Kidney (tissue), 13 donors: ENCODE measurements at regions not wholly inside any gene's neighbourhood (a gene's known extent, or its start where the extent isn't known, plus 50 kb on each side); places are given as distances from the start of the nearest gene placed in this dataset.

Experiments used
- DNase-seq, 5 donors: peaks; one replicate each; pipeline ENCODE4 v3.0.0-alpha.2; 2013 to 2020
- FAIRE-seq: peaks from 2 replicates; lab custom pipeline; 2012; peaks lifted over from hg19 to GRCh38; lab: Jason Lieb, UNC
- H3K27ac ChIP-seq, 2 donors: one replicate each; pipeline ENCODE4 v1.7.0; 2013; ENCODE audit warnings: low read depth in 2 of 2, low read length in 2 of 2, inconsistent platforms in 1 of 2
- H3K27me3 ChIP-seq: one replicate; pipeline ENCODE4 v1.7.1; 2013; ENCODE audit warnings: low read length, inconsistent platforms; ENCODE audit not compliant: control insufficient read depth, insufficient read depth
- H3K36me3 ChIP-seq, 3 donors: one replicate each; pipeline versions ENCODE4 v1.7.0 to v1.7.1; 2013; ENCODE audit warnings: low read length in 3 of 3, control low read depth in 1 of 3, inconsistent platforms in 1 of 3; ENCODE audit not compliant: insufficient read depth in 3 of 3, control insufficient read depth in 2 of 3
- H3K4me1 ChIP-seq, 3 donors: one replicate each; pipeline versions ENCODE4 v1.7.0 to v1.7.1; 2013; ENCODE audit warnings: low read length in 3 of 3, inconsistent platforms in 1 of 3, low read depth in 1 of 3; ENCODE audit not compliant: control insufficient read depth in 2 of 3, insufficient read depth in 2 of 3
- H3K4me3 ChIP-seq, 3 donors: one replicate each; pipeline versions ENCODE4 v1.7.0 to v1.8.1; 2013; ENCODE audit warnings: low read length in 3 of 3, control low read depth in 1 of 3, inconsistent platforms in 1 of 3
- H3K9ac ChIP-seq, 3 donors: one replicate each; pipeline versions ENCODE4 v1.7.0 to v1.7.1; 2013; ENCODE audit warnings: low read length in 3 of 3, control low read depth in 1 of 3, inconsistent platforms in 1 of 3
- H3K9me3 ChIP-seq, 3 donors: one replicate each; pipeline versions ENCODE4 v1.7.0 to v1.7.1; 2013; ENCODE audit warnings: low read length in 3 of 3, control low read depth in 1 of 3, inconsistent platforms in 1 of 3; ENCODE audit not compliant: control insufficient read depth in 2 of 3, insufficient read depth in 1 of 3
- intact Hi-C: fragments of 100-400 bp; cut with DNase I; formaldehyde crosslinking; loops from one replicate; pipeline ENCODE4 v1.11.1; 2022
- TF ChIP-seq, protein P1 (sequence below): IDR thresholded peaks from 3 replicates; pipeline ENCODE4 v1.5.1; 2012; ENCODE audit warnings: mild to moderate bottlenecking, moderate library complexity, borderline replicate concordance; ENCODE audit not compliant: insufficient read depth; ENCODE audit errors: extremely low read depth
- donor health status: control.
- donor health status: control.
- donor health status: control.
- donor health status: control.
- donor health status: control.
- donor health status: DM: yes; HTN: yes; CAD: no.
- donor health status: Normal renal cell carcinoma (clear cell type).

DNA sequence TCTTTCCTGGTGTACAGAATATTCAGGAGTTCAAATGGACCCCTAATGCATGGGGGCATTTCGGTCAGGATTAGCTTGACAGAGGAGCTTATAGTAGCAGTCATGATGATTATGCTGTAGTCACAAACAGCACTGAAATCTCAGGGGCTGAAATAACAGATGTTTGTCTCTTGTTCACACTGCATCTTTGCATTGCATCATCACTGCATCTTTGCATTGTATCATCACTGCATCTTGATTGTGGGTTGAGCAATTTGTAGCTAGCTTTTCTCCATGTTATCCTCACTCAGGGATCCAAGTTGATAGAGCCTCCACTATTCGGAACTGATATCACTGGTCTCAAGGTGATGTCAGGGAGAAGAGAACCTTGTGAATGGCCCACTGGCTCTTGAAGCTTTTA, 160.9 kb downstream of the GATB start:
- H3K27me3 ChIP-seq, result no peaks in the 10 kb centered on the region
- H3K4me1 ChIP-seq, result no peaks in the 10 kb centered on the region
- H3K9ac ChIP-seq, result no peak overlapping the region
- no peaks in the 10 kb centered on the region for H3K9me3 ChIP-seq
- TF ChIP-seq, protein P1, sequence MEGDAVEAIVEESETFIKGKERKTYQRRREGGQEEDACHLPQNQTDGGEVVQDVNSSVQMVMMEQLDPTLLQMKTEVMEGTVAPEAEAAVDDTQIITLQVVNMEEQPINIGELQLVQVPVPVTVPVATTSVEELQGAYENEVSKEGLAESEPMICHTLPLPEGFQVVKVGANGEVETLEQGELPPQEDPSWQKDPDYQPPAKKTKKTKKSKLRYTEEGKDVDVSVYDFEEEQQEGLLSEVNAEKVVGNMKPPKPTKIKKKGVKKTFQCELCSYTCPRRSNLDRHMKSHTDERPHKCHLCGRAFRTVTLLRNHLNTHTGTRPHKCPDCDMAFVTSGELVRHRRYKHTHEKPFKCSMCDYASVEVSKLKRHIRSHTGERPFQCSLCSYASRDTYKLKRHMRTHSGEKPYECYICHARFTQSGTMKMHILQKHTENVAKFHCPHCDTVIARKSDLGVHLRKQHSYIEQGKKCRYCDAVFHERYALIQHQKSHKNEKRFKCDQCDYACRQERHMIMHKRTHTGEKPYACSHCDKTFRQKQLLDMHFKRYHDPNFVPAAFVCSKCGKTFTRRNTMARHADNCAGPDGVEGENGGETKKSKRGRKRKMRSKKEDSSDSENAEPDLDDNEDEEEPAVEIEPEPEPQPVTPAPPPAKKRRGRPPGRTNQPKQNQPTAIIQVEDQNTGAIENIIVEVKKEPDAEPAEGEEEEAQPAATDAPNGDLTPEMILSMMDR, result no peak
- no peak overlapping the region for H3K27ac ChIP-seq
- intact Hi-C loops, result no loop called here
- no peak for FAIRE-seq
- no peaks in the 10 kb centered on the region for H3K36me3 ChIP-seq
- no peak overlapping the region for H3K4me3 ChIP-seq
- DNase-seq, result no peak

DNA sequence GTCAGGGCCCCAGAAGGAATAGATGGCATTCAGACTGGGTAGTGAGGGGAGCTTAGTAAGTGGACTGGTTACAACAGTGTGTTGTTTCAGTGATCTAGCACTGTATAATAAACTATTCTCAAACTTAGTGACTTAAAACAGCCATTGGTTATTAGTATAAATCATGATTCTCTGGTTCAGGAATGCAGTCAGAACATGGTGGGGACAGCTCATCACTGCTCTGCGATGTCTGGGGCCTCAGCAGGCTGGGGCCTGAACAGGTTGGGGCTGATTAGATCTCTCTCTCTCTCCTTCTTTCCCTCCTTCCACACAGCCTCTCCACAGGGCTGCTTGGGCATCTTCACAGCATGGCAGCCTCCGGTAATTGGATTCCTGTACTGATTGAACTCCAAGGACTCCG, 160.4 kb downstream of the GATB start:
- no peak for DNase-seq
- FAIRE-seq, result no peak
- no peak overlapping the region for H3K4me3 ChIP-seq
- no peaks in the 10 kb centered on the region for H3K27me3 ChIP-seq
- H3K27ac ChIP-seq, result no peak overlapping the region
- no peaks in the 10 kb centered on the region for H3K4me1 ChIP-seq
- H3K9me3 ChIP-seq, result no peaks in the 10 kb centered on the region
- H3K36me3 ChIP-seq, result no peaks in the 10 kb centered on the region
- TF ChIP-seq, protein P1, result no peak
- no peak overlapping the region for H3K9ac ChIP-seq
- intact Hi-C loops, result no loop called here

DNA sequence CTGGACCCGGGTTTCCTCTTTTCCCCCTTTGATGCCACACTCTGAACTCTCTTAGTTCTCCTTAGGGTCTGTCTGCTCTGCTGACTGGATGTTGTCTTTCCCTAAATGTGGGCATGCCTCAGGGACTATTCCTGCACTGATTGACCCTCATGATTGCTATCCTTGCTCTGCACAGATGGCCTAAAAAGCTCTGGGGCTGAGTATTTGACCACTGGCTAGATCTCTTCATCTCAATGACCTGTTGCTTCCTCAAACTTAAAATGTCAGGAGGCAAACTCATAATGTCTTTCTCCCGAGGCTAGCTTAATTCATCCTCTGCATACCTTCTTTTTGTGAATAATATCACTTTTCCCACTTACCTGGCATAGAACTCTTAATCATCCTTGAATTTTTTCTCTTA, 157.4 kb downstream of the GATB start:
- Histone ChIP-seq H3K9me3 (no peaks in the 10 kb centered on the region), H3K4me3 (no peak overlapping the region), H3K36me3 (no peaks in the 10 kb centered on the region), H3K27ac (no peak overlapping the region), H3K27me3 (no peaks in the 10 kb centered on the region), H3K9ac (no peak overlapping the region), H3K4me1 (no peaks in the 10 kb centered on the region)
- DNase-seq, result no peak
- no peak for FAIRE-seq
- intact Hi-C loops, result no loop called here
- TF ChIP-seq, protein P1, result no peak

DNA sequence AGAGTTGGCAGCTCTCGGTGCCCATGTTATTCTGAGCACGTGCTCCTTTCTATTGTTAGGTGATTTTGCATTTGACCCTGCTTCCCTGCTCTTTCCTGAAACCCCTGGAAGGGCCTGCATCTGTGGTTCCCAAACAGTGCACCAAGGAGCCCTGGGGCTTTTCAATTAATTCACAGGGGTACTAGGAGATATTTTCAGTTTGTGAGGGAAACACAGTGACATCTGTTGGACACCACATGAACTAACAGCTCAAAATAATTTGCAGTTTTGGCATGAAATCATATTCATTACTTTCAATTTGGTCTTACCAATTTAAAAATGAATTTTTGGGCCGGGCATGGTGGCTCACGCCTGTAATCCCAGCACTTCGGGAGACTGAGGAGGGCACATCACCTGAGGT, 156.6 kb downstream of the GATB start:
- DNase-seq (peak in 1 of 5 donors; percentile 21), FAIRE-seq (no peak)
- intact Hi-C loops, result no loop called here
- H3K9me3 ChIP-seq, result no peaks in the 10 kb centered on the region
- TF ChIP-seq, protein P1, result peak; percentile 36
- no peak overlapping the region for H3K9ac ChIP-seq
- H3K36me3 ChIP-seq, result no peaks in the 10 kb centered on the region
- H3K27me3 ChIP-seq, result no peaks in the 10 kb centered on the region
- no peak overlapping the region for H3K4me3 ChIP-seq
- no peaks in the 10 kb centered on the region for H3K4me1 ChIP-seq
- H3K27ac ChIP-seq, result no peak overlapping the region
